H1 (cell line): ENCODE measurements at regions not wholly inside any gene's neighbourhood (a gene's known extent, or its start where the extent isn't known, plus 50 kb on each side); places are given as distances from the start of the nearest gene placed in this dataset.
"Not testable (repeated sequence)": the region's sequence is repeated elsewhere in the genome, so short reads cannot be mapped to it uniquely, and the experiment has no call there.

Experiments used
- CTCF ChIA-PET: fragments of 300-600 bp; sonication (Branson Sonifier 250); formaldehyde crosslinking; loops from one replicate; lab custom pipeline; 2021; ENCODE audit not compliant: partially characterized antibody; lab: Charles Lee
- POLR2A ChIA-PET: fragments of 300-600 bp; sonication (Branson Sonifier 250); formaldehyde crosslinking; loops from one replicate; lab custom pipeline; 2021; ENCODE audit warnings: inconsistent platforms; ENCODE audit not compliant: partially characterized antibody; lab: Charles Lee
- DNase-seq, 2 experiments: peaks; one replicate each; pipeline versions ENCODE4 v3.0.0 to v3.0.0-alpha.2; 2010 to 2022; ENCODE audit warnings: low spot score in 2 of 2, low read depth in 1 of 2, mixed read lengths in 1 of 2
- FAIRE-seq: peaks from 2 replicates; lab custom pipeline; 2011; peaks lifted over from hg19 to GRCh38; lab: Jason Lieb, UNC
- H2AFZ ChIP-seq: 2 replicates; pipeline ENCODE4 v1.8.1; 2012; ENCODE audit warnings: low read length, inconsistent platforms
- H2AK5ac ChIP-seq: 2 replicates; pipeline ENCODE4 v1.6.1; 2013; ENCODE audit warnings: low read depth, low read length
- H2BK120ac ChIP-seq: replicated peaks from 2 replicates; pipeline ENCODE3; 2013; ENCODE audit warnings: low read depth, low read length, inconsistent platforms
- H2BK12ac ChIP-seq: 2 replicates; pipeline ENCODE4 v1.6.1; 2013; ENCODE audit warnings: low read depth, low read length
- H2BK15ac ChIP-seq: 2 replicates; pipeline ENCODE4 v1.6.1; 2013; ENCODE audit warnings: low read length
- H2BK20ac ChIP-seq: 2 replicates; pipeline ENCODE4 v1.6.1; 2013; ENCODE audit warnings: low read length
- H2BK5ac ChIP-seq: 2 replicates; pipeline ENCODE4 v1.6.1; 2013; ENCODE audit warnings: low read depth, low read length
- H3K14ac ChIP-seq: 2 replicates; pipeline ENCODE4 v1.6.1; 2013; ENCODE audit warnings: inconsistent platforms; ENCODE audit not compliant: insufficient read length
- H3K18ac ChIP-seq: 2 replicates; pipeline ENCODE4 v1.6.1; 2013; ENCODE audit warnings: low read length; ENCODE audit errors: extremely low read depth
- H3K23ac ChIP-seq: 2 replicates; pipeline ENCODE4 v1.6.1; 2013; ENCODE audit warnings: inconsistent platforms; ENCODE audit not compliant: insufficient read length
- H3K23me2 ChIP-seq: 2 replicates; pipeline ENCODE4 v1.6.1; 2013; ENCODE audit warnings: low read depth, low read length
- H3K27ac ChIP-seq: 2 replicates; pipeline ENCODE4 v1.6.1; 2011; ENCODE audit warnings: low read depth, low read length, inconsistent platforms
- H3K27me3 ChIP-seq, 4 experiments: replicated peaks in 1 of 4; 1 replicate in 1 of 4; 2 replicates in 3 of 4; pipeline versions ENCODE4 v1.6.1 to v1.8.1; 2011 to 2013; ENCODE audit warnings: low read length in 3 of 4, mild to moderate bottlenecking in 3 of 4, inconsistent platforms in 2 of 4, mixed read lengths in 2 of 4, moderate library complexity in 1 of 4; ENCODE audit not compliant: control insufficient read depth in 3 of 4, insufficient read depth in 3 of 4; ENCODE audit errors: extremely low read depth in 1 of 4
- H3K36me3 ChIP-seq, 4 experiments: 2 replicates each; pipeline versions ENCODE4 v1.6.1 to v1.8.1; 2011 to 2013; ENCODE audit warnings: mild to moderate bottlenecking in 4 of 4, low read length in 3 of 4, moderate library complexity in 2 of 4, control low read depth in 1 of 4, inconsistent platforms in 1 of 4; ENCODE audit not compliant: insufficient read depth in 4 of 4, control insufficient read depth in 2 of 4
- H3K4ac ChIP-seq: replicated peaks from 2 replicates; pipeline ENCODE3; 2013; ENCODE audit warnings: low read length, low read depth, mixed read lengths, inconsistent platforms; ENCODE audit not compliant: insufficient read length
- H3K4me1 ChIP-seq, 4 experiments: replicated peaks in 1 of 4; 1 replicate in 1 of 4; 2 replicates in 3 of 4; pipeline versions ENCODE4 v1.6.1 to v1.8.1; 2011 to 2013; ENCODE audit warnings: low read length in 3 of 4, inconsistent platforms in 2 of 4, mixed read lengths in 1 of 4; ENCODE audit not compliant: insufficient read depth in 4 of 4, control insufficient read depth in 3 of 4
- H3K4me2 ChIP-seq, 2 experiments: 2 replicates each; pipeline versions ENCODE4 v1.6.1 to v1.8.1; 2011 to 2013; ENCODE audit warnings: low read depth in 2 of 2, low read length in 2 of 2, control low read depth in 1 of 2, inconsistent platforms in 1 of 2, mild to moderate bottlenecking in 1 of 2; ENCODE audit not compliant: insufficient read depth in 1 of 2
- H3K4me3 ChIP-seq, 4 experiments: fragments of 200-600, 300-600 bp in 1 of 4; sonication (generic), shearing (Covaris generic), sonication (Bioruptor Twin) in 1 of 4; 2 replicates each; pipeline versions ENCODE4 v1.5.1 to v1.8.1; 2011 to 2016; ENCODE audit warnings: low read length in 4 of 4, low read depth in 3 of 4, control low read depth in 2 of 4, inconsistent platforms in 2 of 4, mild to moderate bottlenecking in 2 of 4, mixed read lengths in 1 of 4, moderate library complexity in 1 of 4; ENCODE audit not compliant: insufficient read depth in 2 of 4; ENCODE audit errors: extremely low read depth in 1 of 4
- H3K56ac ChIP-seq: replicated peaks from 2 replicates; pipeline ENCODE3; 2013; ENCODE audit warnings: low read depth, mild to moderate bottlenecking, mixed read lengths, low read length, inconsistent platforms; ENCODE audit not compliant: insufficient read length
- H3K79me1 ChIP-seq: 2 replicates; pipeline ENCODE4 v1.6.1; 2013; ENCODE audit warnings: low read depth, low read length, control low read depth
- H3K79me2 ChIP-seq, 2 experiments: 2 replicates each; pipeline versions ENCODE4 v1.6.1 to v1.8.1; 2012 to 2013; ENCODE audit warnings: low read length in 2 of 2, mild to moderate bottlenecking in 2 of 2, inconsistent platforms in 1 of 2; ENCODE audit not compliant: insufficient read depth in 2 of 2, control insufficient read depth in 1 of 2
- H3K9ac ChIP-seq, 4 experiments: replicated peaks in 1 of 4; 1 replicate in 1 of 4; 2 replicates in 3 of 4; pipeline versions ENCODE4 v1.6.1 to v1.8.1; 2011 to 2013; ENCODE audit warnings: low read depth in 3 of 4, low read length in 3 of 4, control low read depth in 2 of 4, mild to moderate bottlenecking in 2 of 4, moderate library complexity in 2 of 4, inconsistent platforms in 1 of 4; ENCODE audit errors: extremely low read depth in 1 of 4
- H3K9me3 ChIP-seq, 2 experiments: 2 replicates each; pipeline versions ENCODE4 v1.6.1 to v1.8.1; 2012 to 2013; ENCODE audit warnings: mild to moderate bottlenecking in 2 of 2, moderate library complexity in 2 of 2, control low read depth in 1 of 2, inconsistent platforms in 1 of 2, low read depth in 1 of 2, low read length in 1 of 2, mixed read lengths in 1 of 2; ENCODE audit not compliant: insufficient read depth in 2 of 2
- H4K20me1 ChIP-seq, 2 experiments: replicated peaks in 1 of 2; 2 replicates each; pipeline versions ENCODE3 to v1.8.1; 2011 to 2013; ENCODE audit warnings: inconsistent platforms in 2 of 2, low read length in 2 of 2, mild to moderate bottlenecking in 1 of 2; ENCODE audit not compliant: insufficient read depth in 2 of 2, control insufficient read depth in 1 of 2
- H4K5ac ChIP-seq: 2 replicates; pipeline ENCODE4 v1.6.1; 2013; ENCODE audit warnings: low read length, low read depth, mixed read lengths, inconsistent platforms; ENCODE audit not compliant: insufficient read length
- H4K8ac ChIP-seq: 2 replicates; pipeline ENCODE4 v1.8.0; 2013; ENCODE audit warnings: mild to moderate bottlenecking, moderate library complexity, low read length, inconsistent platforms; ENCODE audit not compliant: insufficient read depth; ENCODE audit errors: extremely low read depth
- H4K91ac ChIP-seq: replicated peaks from 2 replicates; pipeline ENCODE3; 2013; ENCODE audit warnings: low read length, mixed read lengths, inconsistent platforms; ENCODE audit not compliant: insufficient read length
- WGBS, 2 experiments: shearing (Covaris generic) in 1 of 2; methylation state at CpG; one replicate each; pipeline versions ENCODE4 v1.1.6 to v1.1.7; 2013 to 2015; ENCODE audit warnings: low lambda C conversion rate in 2 of 2, mixed read lengths in 2 of 2, inconsistent platforms in 1 of 2, low coverage in 1 of 2, missing lambda C conversion rate in 1 of 2; ENCODE audit not compliant: insufficient replicate concordance in 2 of 2, insufficient coverage in 1 of 2, insufficient read length in 1 of 2; ENCODE audit errors: extremely low coverage in 1 of 2, missing lambda C conversion rate in 1 of 2; 5-methylcytosine and 5-hydroxymethylcytosine counted together

DNA sequence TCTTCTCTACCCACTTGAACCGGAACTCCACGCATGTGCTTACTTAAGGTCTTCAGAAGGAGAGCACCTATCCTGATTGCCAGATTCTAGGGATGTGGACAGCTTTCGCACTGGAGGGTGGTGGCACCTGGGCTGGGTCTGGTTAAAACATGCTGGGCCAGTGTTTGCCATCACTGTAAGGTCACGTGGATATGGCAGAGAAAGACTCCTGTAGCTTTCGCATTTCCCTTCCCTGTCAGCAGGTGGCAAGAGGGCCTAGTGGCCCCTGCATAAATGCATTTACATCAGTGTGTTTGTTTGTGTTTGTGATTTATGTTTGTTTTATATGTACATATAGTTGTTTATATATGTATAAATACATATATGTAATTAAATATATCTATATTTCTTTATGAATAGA lies 192.5 kb downstream of the ANKRD36 start:
- H4K5ac ChIP-seq, H2BK12ac ChIP-seq, H3K27me3 ChIP-seq, POLR2A ChIA-PET, H3K14ac ChIP-seq, FAIRE-seq, H3K9me3 ChIP-seq, H3K9ac ChIP-seq, H3K4me1 ChIP-seq, H3K4me2 ChIP-seq, H4K91ac ChIP-seq, H3K79me2 ChIP-seq, H3K18ac ChIP-seq, CTCF ChIA-PET, H3K27ac ChIP-seq, H2BK15ac ChIP-seq, H3K23ac ChIP-seq, H4K8ac ChIP-seq, DNase-seq, H2AFZ ChIP-seq, H2AK5ac ChIP-seq, H4K20me1 ChIP-seq, H2BK20ac ChIP-seq, H3K79me1 ChIP-seq, H3K4me3 ChIP-seq, H3K4ac ChIP-seq, H2BK120ac ChIP-seq, H3K23me2 ChIP-seq, H3K36me3 ChIP-seq, H2BK5ac ChIP-seq, H3K56ac ChIP-seq: not testable (repeated sequence)
- no CpG with 5 or more reads among the region's 5 CpGs for WGBS, 2 experiments

DNA sequence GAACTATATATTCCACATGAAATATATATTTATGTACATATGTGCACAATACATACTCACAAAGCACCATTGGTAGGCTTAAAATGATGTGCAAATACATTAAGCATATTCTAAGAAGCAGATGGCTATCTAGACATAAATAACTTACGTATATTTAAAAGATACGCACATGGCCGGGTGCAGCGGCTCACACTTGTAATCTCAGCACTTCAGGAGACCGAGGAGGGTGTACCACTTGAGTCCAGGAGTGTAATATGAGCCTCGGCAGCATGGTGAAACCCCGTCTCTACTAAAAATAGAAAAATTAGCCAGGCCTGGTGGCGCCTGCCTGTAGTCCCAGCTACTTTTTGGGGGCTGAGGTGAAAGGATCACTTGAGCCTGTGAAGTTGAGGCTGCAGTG lies 189.9 kb downstream of the ANKRD36 start:
- H2BK15ac ChIP-seq, H2BK12ac ChIP-seq, H3K79me1 ChIP-seq, H3K4me1 ChIP-seq, H3K18ac ChIP-seq, H3K56ac ChIP-seq, H4K5ac ChIP-seq, H3K36me3 ChIP-seq, H3K9ac ChIP-seq, H3K27ac ChIP-seq, H3K14ac ChIP-seq, H4K91ac ChIP-seq, H3K4me3 ChIP-seq, H2AFZ ChIP-seq, H3K79me2 ChIP-seq, FAIRE-seq, POLR2A ChIA-PET, H4K20me1 ChIP-seq, H3K4me2 ChIP-seq, H3K23me2 ChIP-seq, H3K9me3 ChIP-seq, H2BK20ac ChIP-seq, H3K27me3 ChIP-seq, H2BK120ac ChIP-seq, H4K8ac ChIP-seq, H3K4ac ChIP-seq, DNase-seq, H2BK5ac ChIP-seq, H2AK5ac ChIP-seq, H3K23ac ChIP-seq, CTCF ChIA-PET: not testable (repeated sequence)
- WGBS, 2 experiments = no CpG with 5 or more reads among the region's 8 CpGs
